Panc1 (cell line): ENCODE measurements at regions not wholly inside any gene's neighbourhood (a gene's known extent, or its start where the extent isn't known, plus 50 kb on each side); places are given as distances from the start of the nearest gene placed in this dataset.

Source experiments
- ATAC-seq: fragments of 200-7000 bp; cut with Tn5 transposase; 2 replicates; pipeline ENCODE4 v1.9.1; 2020; ENCODE audit warnings: mild to moderate bottlenecking, moderate library complexity
- BruUV-seq: library from RNA; stranded (reverse); fragments of 400-500 nt; replicated peaks from 2 replicates; lab custom pipeline; 2021; lab: Mats Ljungman, UMichigan
- CTCF ChIA-PET: fragments of 300-600 bp; sonication (Branson Sonifier 250); formaldehyde crosslinking; loops from one replicate; lab custom pipeline; 2022; ENCODE audit warnings: antibody characterized with exemption; lab: Charles Lee
- POLR2A ChIA-PET: fragments of 300-600 bp; sonication (Branson Sonifier 250); formaldehyde crosslinking; loops from one replicate; lab custom pipeline; 2022; ENCODE audit warnings: antibody characterized with exemption; lab: Charles Lee
- DNase-seq: peaks from one replicate; pipeline ENCODE4 v3.0.0-alpha.2; 2010; ENCODE audit warnings: low read depth, low spot score
- H3K27ac ChIP-seq: 2 replicates; pipeline ENCODE4 v1.5.1; 2011; ENCODE audit warnings: mild to moderate bottlenecking, low read length, inconsistent platforms
- H3K27me3 ChIP-seq: fragments of 200-500 bp; sonication (Bioruptor generic); 2 replicates; pipeline ENCODE4 v1.6.0; 2014; ENCODE audit warnings: low read length, inconsistent platforms; ENCODE audit not compliant: control insufficient read depth, insufficient read depth
- H3K36me3 ChIP-seq: fragments of 200-500 bp; sonication (Bioruptor generic); 2 replicates; pipeline ENCODE4 v1.5.1; 2014; ENCODE audit warnings: inconsistent platforms, mild to moderate bottlenecking, low read length, moderate library complexity; ENCODE audit not compliant: control insufficient read depth, insufficient read depth
- H3K4me1 ChIP-seq: 2 replicates; pipeline ENCODE4 v1.5.1; 2011; ENCODE audit warnings: inconsistent platforms, mild to moderate bottlenecking, low read length, moderate library complexity; ENCODE audit not compliant: control insufficient read depth, insufficient read depth
- H3K4me3 ChIP-seq, 2 experiments: 2 replicates each; pipeline ENCODE4 v1.5.1; 2011 to 2012; ENCODE audit warnings: low read depth in 2 of 2, low read length in 2 of 2, mild to moderate bottlenecking in 2 of 2, inconsistent platforms in 1 of 2, moderate library complexity in 1 of 2
- H3K9me3 ChIP-seq: fragments of 200-500 bp; sonication (Bioruptor generic); 2 replicates; pipeline ENCODE4 v1.5.1; 2014; ENCODE audit warnings: low read depth, mild to moderate bottlenecking, inconsistent platforms, low read length, moderate library complexity; ENCODE audit not compliant: control insufficient read depth, insufficient read depth
- CTCF ChIP-seq: fragments of 450-650 bp; IDR thresholded peaks from 2 replicates; pipeline ENCODE4 v1.5.1; 2017; ENCODE audit warnings: mild to moderate bottlenecking
- POLR2AphosphoS5 ChIP-seq: IDR thresholded peaks from 2 replicates; pipeline ENCODE4 v1.6.1; 2012; ENCODE audit warnings: mild to moderate bottlenecking, low read depth, low read length, moderate library complexity
- REST ChIP-seq, 2 experiments: IDR thresholded peaks; 2 replicates each; pipeline ENCODE4 v1.6.1; 2011 to 2012; ENCODE audit warnings: low read depth in 2 of 2, control low read depth in 1 of 2, low read length in 1 of 2, mild to moderate bottlenecking in 1 of 2, moderate library complexity in 1 of 2; ENCODE audit not compliant: insufficient read depth in 1 of 2
- SIN3A ChIP-seq: IDR thresholded peaks from 2 replicates; pipeline ENCODE4 v1.6.1; 2012; ENCODE audit warnings: low read depth, mild to moderate bottlenecking, low read length, moderate library complexity, borderline replicate concordance; ENCODE audit not compliant: insufficient read depth
- TCF7L2 ChIP-seq: IDR thresholded peaks from 2 replicates; pipeline ENCODE4 v1.6.1; 2011; ENCODE audit warnings: mild to moderate bottlenecking, low read depth, low read length, inconsistent platforms
- in situ Hi-C: cut with HindIII; loops from 2 replicates; pipeline ENCODE4 v1.10.0; 2016; ENCODE audit warnings: low sequenced_read_pairs, low pct_unique_long_range_greater_than_20kb
- intact Hi-C: fragments of 100-400 bp; cut with micrococcal nuclease; formaldehyde crosslinking; loops from one replicate; pipeline ENCODE4 v1.10.0; 2022; ENCODE audit not compliant: unreplicated experiment

- H3K27ac ChIP-seq = no peak overlapping the region
- no TSS peak for BruUV-seq
- H3K9me3 ChIP-seq = no peaks in the 10 kb centered on the region
- ChIA-PET POLR2A (no interaction called here), CTCF (no interaction called here)
- ATAC-seq = no peak
- no peaks in the 10 kb centered on the region for H3K4me1 ChIP-seq
- no peak for TF ChIP-seq TCF7L2
- no peak for TF ChIP-seq POLR2AphosphoS5
- TF ChIP-seq CTCF = no peak
- TF ChIP-seq REST (IDR thresholded peaks at IDR 0.05; ENCODE audit: insufficient read depth in 1 of 2, low read depth in 2 of 2, low read length in 1 of 2) = no peak
- no peak for TF ChIP-seq SIN3A
- in situ Hi-C loops (no loop called here), intact Hi-C loops (no loop called here)
- no peak overlapping the region for H3K4me3 ChIP-seq
- DNase-seq = no peak
- no peaks in the 10 kb centered on the region for H3K36me3 ChIP-seq
- H3K27me3 ChIP-seq = peaks cover 25% of the 10 kb centered on the region
Measured at GRCh38 chr11:119999220-119999619, 138.7 kb downstream of the TRIM29 start.

- no peak overlapping the region for H3K4me3 ChIP-seq
- CTCF ChIA-PET = no interaction called here
Measured at GRCh38 chr11:119996556-119996955, 141.4 kb downstream of the TRIM29 start.

More at GRCh38 chr11:119996556-119996955, 141.4 kb downstream of the TRIM29 start:
- in situ Hi-C loops = no loop called here
- H3K27me3 ChIP-seq = peaks cover 14% of the 10 kb centered on the region
- H3K27ac ChIP-seq = no peak overlapping the region
- POLR2A ChIA-PET = no interaction called here
- no peaks in the 10 kb centered on the region for H3K9me3 ChIP-seq
- ATAC-seq (no peak), DNase-seq (no peak)
- intact Hi-C loops = no loop called here
- no peaks in the 10 kb centered on the region for H3K4me1 ChIP-seq
- TF ChIP-seq TCF7L2 = no peak
- no peak for TF ChIP-seq CTCF
- TF ChIP-seq REST (IDR thresholded peaks at IDR 0.05; ENCODE audit: insufficient read depth in 1 of 2, low read depth in 2 of 2, low read length in 1 of 2) = no peak
- TF ChIP-seq POLR2AphosphoS5 = no peak
- no peak for TF ChIP-seq SIN3A
- H3K36me3 ChIP-seq = no peaks in the 10 kb centered on the region
- BruUV-seq = no TSS peak
